ENCODE measurements at regions not wholly inside any gene's neighbourhood (a gene's known extent, or its start where the extent isn't known, plus 50 kb on each side); places are given as distances from the start of the nearest gene placed in this dataset.

GRCh38 chr9:106693558-106693957 lies 169.4 kb upstream of the ZNF462 start:
- no peak for TF ChIP-seq SUZ12 (IDR thresholded peaks at IDR 0.05; ENCODE audit: extremely low read depth, insufficient read depth, insufficient read length)
- TF ChIP-seq YY1 (IDR thresholded peaks at IDR 0.05; ENCODE audit: insufficient read depth, insufficient read length): no peak
- no peak for TF ChIP-seq ZNF274 (IDR thresholded peaks at IDR 0.05; ENCODE audit: low read depth, low read length)
